HG03196 (cell line): ENCODE measurements at regions not wholly inside any gene's neighbourhood (a gene's known extent, or its start where the extent isn't known, plus 50 kb on each side); places are given as distances from the start of the nearest gene placed in this dataset.

Experiments
- ATAC-seq: cut with Tn5 transposase; IDR thresholded peaks from one replicate; pipeline ENCODE4 v1.9.1; 2021; ENCODE audit not compliant: unreplicated experiment

DNA sequence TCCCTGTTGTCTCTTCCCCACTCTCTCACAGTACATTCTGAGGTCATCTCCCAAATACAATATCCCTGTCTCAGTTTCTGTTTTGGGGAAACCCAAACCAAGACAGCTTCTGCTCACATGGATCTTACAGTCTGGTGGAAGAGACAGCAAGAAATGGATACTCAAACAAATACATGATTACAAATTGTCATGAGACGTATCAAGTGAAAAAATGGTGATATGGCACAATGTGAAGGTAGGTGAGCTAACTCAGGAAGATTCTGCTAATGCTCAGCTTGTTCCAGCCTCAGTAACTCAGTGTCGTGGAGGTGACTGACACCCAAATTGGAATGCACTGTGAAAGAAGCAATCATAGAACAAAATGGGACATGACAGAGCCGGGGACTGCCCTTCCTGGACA is 68.3 kb downstream of the CHST1 start:
- no peak for ATAC-seq

DNA sequence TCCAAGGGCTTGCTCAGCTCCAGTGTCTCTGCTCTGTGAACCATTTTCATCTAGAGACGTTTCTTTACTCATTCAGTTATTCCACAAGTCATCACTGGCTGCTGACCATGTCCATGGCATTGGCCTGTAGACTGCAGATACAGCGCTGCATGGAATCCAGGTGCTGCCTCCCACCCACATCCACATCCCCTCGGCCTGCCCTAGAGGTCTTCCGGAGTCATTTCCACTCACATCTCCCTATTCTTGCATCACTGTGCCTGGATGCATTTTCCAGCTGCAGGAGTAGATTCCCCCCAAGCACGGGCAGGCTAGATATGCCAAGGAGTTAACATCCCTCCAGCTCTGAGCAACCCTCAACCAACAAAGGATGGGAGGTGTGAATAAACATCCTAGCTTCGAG is 68.9 kb downstream of the CHST1 start:
- no peak for ATAC-seq

DNA sequence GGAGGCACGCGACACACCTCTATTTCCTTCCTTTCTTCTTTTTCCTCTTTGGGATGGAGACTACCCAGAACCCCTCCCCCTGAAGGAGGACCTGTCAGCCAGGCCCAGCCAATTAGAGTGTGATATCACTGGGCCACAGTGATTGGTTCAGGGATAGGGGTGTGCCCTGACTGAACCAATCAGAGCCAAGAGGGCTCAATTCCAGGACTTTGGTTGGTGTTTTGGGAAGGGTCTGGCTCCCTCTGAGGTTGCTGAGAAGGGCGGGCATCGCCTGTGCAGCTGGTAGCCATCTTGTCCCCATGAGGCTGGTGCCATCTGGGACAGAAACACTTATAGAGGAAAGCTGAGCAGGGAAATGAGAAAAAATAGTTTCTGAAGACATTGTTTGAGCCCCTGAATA is 71.4 kb downstream of the CHST1 start:
- ATAC-seq = no peak

DNA sequence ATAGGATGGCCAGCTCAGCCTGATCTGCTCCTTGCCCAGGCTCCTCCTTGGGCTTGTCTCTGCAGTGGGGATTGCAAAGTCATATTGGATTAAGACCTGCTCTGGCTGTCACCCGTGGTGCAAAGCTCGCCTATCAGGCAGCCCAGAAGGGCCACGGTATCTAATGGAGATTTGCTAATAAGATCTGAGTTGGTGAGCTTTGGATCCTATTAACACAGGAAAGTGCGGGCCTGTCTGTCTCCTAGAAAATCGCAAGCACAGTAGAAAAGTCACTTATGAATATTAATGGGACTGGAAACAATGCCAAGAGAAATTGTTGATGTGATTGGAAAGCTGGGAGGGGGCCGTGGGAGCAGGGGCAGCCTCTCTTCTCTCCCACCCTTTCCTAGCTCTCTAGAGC is 72.8 kb downstream of the CHST1 start:
- no peak for ATAC-seq

DNA sequence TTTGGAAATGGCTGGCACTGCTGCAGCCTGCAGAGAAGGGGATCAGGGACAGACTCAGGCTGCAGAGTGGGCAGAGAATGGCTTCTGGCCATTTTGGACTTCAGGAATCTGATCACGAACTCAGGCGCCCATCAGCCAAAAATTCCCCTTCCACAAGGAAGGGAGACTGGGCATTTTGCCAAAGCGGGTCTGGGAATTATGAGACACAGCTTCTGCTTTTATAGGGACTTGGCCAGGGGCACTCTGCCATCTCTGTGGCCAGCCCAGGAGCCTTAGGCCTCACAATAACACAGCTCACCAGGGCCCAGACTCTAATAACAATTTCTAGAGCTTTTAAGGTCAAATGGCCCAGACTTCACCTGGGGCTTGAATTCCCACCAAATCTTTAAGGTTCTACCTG is 74.7 kb downstream of the CHST1 start:
- no peak for ATAC-seq

DNA sequence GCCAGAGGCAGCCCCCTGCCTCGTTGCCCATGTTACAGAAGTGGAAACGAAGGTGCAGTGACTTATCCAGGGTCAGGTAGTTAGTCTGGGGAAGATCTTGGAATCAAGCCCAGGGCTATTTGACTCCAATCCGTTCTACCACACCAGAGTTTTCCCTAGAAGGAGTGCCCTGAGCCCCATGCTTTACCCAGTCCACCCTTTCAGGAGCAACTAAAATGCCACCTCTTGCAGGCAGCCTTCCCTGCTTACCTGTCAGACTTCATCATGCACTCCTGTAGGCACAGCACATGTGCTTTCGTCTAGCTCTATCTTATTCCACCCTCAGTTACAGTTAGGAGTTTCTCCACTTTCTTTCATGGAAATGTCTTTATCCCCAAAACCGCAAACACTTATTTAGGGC is 80.2 kb downstream of the CHST1 start:
- ATAC-seq = no peak

DNA sequence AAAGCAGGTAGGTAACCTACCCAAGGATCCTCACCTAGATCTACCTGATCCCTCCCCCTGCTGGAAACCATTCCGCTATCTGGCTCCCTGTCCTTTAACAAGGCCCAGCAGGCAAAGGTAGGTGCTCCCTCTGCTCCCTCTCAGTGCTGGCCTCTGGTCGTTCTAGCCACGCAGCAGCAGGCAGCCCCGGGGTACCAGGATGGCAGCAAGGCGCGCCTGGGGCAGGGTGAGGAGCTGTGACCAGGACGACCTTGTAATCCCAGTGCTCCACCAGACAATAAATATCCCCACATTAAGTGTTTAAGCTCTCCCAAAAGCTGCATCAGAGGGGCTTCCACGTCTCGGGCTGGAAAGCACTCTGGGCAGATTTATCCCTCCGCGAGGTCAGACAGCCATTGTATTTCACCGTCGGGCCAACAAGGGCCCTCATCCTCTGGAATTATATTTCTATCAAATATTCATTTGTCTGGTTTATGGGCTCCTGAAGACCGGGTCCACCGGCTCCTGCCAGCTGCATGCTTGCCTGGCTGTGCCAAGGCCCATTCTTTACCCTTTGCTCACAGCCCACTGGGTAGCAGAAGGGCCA is 81.3 kb downstream of the CHST1 start:
- ATAC-seq = no peak

DNA sequence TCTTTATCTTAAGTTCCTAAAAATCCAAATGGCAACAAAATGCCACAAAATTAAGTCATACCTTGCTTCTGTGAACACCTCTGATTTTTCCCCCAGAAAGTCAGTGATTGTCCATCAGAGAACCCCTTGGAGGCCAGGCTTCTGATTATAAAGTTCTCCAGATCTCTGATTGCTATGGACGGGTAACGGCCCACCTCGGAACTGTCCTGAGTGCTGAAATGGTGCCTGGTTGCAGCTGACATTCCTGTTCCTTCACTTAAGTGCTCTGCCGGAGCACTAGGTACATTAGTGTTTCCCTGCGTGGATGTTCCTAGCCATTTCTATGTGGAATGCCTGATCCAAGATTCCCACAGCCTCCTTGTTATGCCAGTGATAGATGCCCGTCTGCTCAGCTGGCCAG is 85.0 kb downstream of the CHST1 start:
- no peak for ATAC-seq

DNA sequence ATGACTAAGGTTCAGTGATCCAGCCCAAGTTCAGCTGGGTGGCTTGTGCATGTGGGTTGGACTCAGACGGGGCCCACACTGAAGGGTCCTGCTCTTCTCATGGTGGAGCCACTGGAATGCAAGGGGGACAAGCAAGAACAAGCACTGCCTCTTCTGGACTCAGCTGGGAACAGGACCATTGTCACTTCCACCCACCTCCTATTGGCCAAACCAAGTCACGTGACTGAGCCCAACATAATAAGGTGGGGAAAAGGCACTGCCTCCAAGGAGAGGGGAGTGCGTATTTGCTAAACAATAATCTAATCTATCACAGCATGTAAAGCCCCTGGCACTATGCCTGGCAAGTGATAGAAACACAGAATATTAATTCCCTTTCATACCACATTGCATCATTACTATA is 87.1 kb downstream of the CHST1 start:
- ATAC-seq = no peak

DNA sequence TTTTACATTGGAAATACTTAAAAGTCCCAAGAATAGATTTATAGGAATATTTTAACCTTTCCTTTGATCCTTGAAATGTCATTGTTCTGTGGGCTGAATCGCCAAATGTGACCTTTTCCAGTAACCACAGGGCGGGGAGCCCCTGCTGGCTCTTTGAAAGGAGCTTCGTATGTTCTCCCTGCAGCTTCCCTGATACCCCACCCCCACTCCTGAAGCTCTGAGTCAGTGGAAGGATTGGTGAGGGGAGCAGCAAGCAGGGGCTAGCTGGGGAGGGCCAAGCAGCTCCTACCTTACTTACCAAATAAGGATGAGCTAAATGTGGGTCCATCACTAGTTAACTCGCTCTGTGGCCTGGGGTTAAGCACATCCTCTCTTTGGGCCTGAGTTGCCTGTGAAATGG is 87.7 kb downstream of the CHST1 start:
- ATAC-seq = no peak

DNA sequence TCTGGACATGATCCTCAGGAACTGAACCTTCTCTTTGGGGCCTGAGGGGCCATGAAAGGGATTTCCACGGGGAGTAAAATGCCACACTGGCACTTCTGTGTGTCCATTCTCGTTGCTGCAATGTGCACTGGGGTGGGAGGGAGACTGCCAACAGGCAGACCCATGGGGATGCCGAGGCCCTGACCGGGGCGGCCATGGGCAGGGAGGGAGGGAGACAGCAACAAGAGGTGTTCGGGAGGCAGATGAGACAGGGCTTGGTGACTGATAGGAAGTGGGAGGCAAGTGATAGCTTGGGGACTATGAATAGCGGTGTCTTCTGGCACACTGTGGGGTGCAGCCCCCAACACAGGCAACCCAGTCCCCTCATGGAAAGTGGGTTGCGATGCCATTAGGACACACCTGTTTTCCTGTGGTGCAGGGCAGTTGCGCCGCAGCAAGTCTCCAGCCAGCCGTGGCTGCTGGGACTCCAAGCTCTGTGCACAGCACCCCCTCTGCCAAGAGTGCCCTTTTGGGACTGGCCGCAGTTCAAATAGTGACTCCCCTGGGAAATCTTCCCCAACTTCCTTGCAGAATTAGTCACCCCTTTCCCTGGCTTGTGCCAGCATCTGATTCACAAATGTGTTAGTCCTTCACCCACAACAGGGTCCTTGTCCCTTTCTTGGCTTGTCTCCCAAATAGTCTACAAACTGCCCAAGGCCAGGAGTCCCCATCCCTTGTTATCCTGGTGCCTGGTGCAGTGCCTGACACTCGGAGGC is 88.8 kb downstream of the CHST1 start:
- no peak for ATAC-seq

DNA sequence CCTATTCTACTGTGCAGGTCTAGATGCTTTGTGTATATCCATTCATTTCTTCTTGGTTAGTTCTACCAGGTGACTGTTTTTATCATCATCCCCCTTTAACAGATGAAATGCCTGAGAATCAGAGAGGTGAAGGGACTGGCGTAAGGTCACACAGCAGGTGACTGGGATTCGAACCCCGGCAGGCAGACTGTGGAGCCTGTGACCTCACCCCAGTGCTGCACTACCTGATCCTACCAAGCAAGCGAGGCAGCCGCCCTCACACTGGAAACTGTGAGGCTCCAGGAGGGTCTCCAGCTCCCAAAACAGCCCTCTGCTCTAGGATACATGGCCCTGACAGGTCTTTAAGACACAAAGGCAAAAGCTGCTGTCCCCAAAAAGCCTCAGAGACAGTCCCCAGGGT is 91.7 kb downstream of the CHST1 start:
- no peak for ATAC-seq

DNA sequence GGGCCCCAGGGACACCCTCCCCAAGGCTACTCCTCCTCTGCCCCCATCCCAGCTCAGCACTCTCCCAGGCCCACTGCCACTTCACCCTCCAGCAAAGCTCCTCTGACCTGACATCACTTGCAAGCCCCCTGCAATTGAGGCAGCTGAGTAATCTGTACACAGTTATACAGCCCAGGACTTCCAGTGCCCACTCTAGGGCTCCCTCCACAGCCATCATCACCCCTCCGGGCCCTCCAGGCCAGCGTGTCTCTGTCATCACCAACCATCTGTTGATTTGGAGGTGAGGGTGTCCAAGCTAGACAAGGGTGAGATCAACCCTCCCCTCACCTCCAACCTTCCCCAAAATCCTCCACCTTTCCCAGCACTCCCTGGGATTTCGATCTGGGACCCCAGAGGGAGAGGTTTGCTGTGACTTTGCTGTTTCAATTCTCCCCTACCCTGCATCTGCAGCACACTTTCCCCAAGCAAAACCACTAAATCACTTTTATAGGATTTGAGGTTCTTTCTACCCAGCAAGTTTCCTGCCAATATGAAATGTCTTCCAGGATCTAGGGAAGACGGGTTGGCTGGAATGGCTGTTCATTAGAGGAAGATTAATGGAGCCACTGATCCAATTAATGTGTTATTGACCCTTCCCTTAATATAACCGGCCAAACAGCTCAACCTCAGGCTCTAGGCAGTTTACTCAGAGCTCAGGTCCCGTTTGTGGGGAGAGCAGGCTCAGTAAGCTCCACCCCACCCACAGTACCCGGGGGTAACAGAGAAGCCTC is 92.9 kb downstream of the CHST1 start:
- ATAC-seq = no peak

DNA sequence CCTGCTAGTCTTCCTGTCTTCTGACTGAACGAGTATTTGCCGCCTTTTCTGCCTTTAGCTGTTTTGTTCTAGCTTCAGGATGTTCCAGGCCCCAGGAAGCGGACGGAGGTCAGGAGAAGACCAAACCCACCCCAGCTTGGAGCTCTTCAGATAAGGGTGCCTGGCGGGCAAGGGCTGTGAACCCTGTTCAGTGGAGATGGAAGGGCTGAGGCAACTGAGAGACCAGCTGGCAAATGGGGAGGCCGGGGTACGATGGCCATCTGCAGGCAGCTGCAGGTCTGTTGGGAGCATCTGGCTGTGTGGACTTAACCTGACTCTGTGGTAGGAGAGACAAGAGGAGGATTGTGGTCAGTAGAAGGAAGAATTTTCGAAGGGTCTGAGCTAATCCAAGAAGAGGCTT is 95.6 kb downstream of the CHST1 start:
- no peak for ATAC-seq

DNA sequence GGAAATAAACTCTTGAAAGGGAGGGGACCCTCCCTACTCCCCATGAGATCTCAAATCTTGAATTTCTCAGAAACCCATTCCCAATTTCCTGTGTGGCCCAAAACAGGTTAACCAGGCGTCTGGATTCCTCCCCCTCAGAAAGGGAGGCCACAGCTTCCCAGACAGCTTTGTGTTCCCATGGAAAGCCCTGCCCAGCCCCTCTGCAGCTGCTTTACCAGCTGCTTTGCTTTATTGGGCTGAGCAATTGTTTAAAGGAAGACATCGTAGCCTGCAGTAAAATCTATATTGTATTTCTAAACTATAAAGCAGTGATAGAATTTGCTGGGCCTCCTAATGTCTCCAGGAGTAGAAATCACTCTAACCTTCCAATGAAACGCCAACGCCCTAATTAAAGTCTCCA is 97.4 kb downstream of the CHST1 start:
- ATAC-seq = no peak

DNA sequence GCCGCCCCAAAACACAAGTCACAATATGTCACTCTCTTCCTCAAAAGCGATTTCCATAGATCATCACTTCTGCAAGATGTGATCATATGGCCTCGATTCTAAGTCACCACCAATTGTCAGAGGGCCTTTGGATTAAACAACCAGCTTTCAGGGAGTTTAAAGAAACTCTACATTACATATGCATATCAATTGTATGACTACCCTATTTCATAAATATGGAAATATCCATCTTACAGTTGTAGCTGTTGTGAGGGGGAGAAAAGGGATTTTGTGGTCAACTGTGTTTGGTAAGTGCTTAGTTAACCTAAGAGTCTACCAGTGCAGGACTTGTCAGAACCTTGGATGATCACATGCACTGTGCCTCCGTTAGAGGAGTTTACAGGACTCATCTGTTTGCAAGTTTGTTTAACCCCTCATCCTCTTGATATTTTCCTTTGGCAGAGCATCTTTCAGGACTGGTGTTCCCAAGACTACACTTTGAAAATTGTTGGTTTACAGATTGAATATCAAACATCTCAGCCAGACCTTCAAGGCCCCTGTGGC is 99.9 kb downstream of the CHST1 start:
- no peak for ATAC-seq

DNA sequence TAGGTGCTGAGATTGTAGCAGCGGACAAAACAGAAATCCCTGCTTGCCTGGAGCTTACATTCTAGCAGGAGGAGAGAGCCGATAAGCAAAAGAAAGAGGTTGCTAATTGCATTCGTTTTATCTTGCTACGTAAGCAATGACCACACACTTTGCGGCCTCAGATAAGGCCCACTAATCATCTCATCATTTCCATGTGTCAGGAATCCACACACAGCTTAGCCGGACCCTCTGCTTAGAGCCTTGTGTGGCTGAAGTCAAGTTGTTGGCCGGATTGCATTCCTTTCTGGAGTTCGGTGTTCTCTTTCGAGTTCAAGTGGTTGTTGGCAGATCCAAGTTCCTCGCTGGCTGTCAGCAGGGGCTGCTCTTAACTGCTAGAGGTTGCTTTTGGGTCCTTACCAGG is 101.6 kb downstream of the CHST1 start:
- ATAC-seq = no peak

DNA sequence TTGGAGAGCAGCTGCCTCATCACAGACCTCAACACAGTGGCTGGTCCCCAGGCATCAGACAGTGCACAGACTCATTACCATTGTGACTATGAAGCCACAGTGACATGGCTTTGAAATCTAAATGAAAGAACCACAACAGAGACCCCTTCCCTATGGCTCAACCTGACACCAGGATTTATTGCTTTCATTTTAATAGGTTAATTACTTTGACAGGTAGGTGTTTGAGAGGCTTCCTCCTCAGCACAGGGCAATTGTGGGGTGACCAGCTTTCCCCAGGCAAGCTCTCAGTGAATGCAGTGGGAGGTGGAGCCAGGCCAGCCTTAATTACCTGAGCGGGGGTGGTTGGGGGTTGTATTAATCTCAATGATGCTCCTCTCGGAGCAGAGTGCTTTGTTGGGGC is 102.3 kb downstream of the CHST1 start:
- no peak for ATAC-seq

DNA sequence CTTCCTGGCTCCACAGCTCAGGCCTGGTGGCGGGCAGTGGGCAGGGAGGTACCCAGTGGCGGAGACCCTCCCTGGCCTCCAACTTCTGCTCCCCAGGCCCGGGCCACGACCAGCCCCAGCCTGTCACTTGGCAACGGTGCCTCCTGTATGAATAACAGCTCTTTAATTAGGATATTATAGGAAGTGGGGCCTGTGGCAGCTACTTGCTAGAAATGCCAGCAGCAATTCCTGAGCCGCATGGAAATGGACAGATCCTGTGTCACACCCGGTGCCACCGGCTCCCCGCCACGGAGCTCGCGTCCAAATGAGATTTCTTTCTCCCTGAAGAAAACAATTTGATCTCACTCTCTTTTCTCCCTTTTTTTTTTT is 104.5 kb downstream of the CHST1 start:
- no peak for ATAC-seq

DNA sequence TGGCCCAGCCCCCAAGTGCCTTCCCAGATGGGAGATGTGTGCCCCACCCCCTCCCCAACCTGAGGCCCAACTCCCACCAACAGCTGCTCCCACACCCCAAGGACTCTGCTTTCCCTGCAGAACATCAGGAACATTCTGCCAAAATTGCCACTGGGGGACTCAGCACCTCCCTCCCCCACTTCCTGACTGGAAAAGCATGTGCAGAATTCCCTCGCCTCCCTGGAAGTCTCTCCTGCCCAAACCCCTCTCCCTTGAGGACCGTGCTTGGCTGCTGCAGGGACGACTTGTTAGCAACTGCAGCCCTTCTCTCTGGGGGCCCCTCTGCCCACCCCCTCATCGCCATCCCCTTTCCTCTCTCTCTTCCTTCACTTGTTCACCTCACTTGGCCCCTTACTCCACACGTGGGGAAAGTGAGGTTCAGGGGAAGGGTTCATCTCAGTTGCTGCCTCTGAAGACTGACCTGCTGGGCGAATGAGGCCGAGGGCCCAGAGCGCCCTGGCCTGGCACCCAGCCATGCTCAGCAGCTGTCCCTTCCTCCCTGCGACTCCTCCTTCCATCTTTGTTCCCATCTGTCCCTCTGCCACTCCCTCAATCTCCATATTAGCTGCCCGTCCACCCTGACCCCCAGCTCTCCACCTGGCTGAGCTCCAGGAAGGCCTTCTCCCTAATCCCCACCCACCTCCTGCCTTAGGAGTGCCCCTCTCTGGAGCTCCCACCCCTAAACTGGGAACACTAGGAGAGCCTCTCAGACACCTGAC is 105.1 kb downstream of the CHST1 start:
- no peak for ATAC-seq
